Type B pancreatic cell (in vitro differentiated cells): ENCODE measurements at regions not wholly inside any gene's neighbourhood (a gene's known extent, or its start where the extent isn't known, plus 50 kb on each side); places are given as distances from the start of the nearest gene placed in this dataset.

ENCODE experiments used
- DNase-seq: peaks from one replicate; pipeline ENCODE4 v3.0.0; 2021; ENCODE audit warnings: mixed read lengths; ENCODE audit not compliant: unreplicated experiment; ENCODE audit errors: extremely low spot score
- H3K27ac Mint-ChIP-seq: 2 replicates; pipeline ENCODE4 v1.8.0; 2021; ENCODE audit warnings: mild to moderate bottlenecking, mixed read lengths
- H3K27me3 Mint-ChIP-seq: 2 replicates; pipeline ENCODE4 v1.8.0; 2021; ENCODE audit warnings: mixed read lengths
- H3K36me3 Mint-ChIP-seq: 2 replicates; pipeline ENCODE4 v1.8.0; 2021; ENCODE audit warnings: mixed read lengths
- H3K4me1 Mint-ChIP-seq: one replicate; pipeline ENCODE4 v1.8.0; 2021; ENCODE audit warnings: mixed read lengths; ENCODE audit not compliant: unreplicated experiment
- H3K4me3 Mint-ChIP-seq: 2 replicates; pipeline ENCODE4 v1.8.0; 2021; ENCODE audit warnings: mild to moderate bottlenecking, mixed read lengths
- H3K9me3 Mint-ChIP-seq: 2 replicates; pipeline ENCODE4 v1.8.0; 2021; ENCODE audit warnings: mixed read lengths
- TF ChIP-seq, protein P1 (sequence below): fragments of 200-600 bp; sonication (generic); conservative IDR thresholded peaks from 2 replicates; pipeline ENCODE4 v1.5.0; 2021; ENCODE audit warnings: antibody characterized with exemption, mild to moderate bottlenecking

DNA sequence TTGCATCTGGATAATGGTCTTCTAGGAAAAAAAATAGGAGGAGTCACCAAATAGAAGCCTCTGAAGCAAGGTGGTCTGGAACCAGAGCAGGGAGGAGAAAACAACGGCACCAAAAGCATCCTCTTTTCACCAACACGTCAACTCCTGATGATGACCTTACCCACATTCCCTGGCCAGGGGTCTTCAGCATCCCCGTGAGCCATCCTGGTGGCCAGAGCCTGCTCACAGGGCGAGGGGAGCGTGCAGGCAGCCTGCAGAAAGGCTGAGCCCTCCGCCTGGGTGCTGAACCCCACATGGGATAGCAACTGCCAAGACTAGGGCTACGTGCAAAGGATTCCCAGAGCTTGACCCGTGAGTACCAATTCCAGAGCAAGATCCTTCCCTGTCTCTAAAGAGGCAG is 191.0 kb downstream of the NDUFA10 start:
- Mint-ChIP-seq H3K9me3 (no peaks in the 10 kb centered on the region), H3K4me1 (peaks cover 11% of the 10 kb centered on the region), H3K36me3 (no peaks in the 10 kb centered on the region), H3K4me3 (no peak overlapping the region), H3K27ac (no peak overlapping the region), H3K27me3 (peaks cover 6% of the 10 kb centered on the region)
- TF ChIP-seq, protein P1, sequence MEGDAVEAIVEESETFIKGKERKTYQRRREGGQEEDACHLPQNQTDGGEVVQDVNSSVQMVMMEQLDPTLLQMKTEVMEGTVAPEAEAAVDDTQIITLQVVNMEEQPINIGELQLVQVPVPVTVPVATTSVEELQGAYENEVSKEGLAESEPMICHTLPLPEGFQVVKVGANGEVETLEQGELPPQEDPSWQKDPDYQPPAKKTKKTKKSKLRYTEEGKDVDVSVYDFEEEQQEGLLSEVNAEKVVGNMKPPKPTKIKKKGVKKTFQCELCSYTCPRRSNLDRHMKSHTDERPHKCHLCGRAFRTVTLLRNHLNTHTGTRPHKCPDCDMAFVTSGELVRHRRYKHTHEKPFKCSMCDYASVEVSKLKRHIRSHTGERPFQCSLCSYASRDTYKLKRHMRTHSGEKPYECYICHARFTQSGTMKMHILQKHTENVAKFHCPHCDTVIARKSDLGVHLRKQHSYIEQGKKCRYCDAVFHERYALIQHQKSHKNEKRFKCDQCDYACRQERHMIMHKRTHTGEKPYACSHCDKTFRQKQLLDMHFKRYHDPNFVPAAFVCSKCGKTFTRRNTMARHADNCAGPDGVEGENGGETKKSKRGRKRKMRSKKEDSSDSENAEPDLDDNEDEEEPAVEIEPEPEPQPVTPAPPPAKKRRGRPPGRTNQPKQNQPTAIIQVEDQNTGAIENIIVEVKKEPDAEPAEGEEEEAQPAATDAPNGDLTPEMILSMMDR = no peak
- DNase-seq = peak; percentile 49

DNA sequence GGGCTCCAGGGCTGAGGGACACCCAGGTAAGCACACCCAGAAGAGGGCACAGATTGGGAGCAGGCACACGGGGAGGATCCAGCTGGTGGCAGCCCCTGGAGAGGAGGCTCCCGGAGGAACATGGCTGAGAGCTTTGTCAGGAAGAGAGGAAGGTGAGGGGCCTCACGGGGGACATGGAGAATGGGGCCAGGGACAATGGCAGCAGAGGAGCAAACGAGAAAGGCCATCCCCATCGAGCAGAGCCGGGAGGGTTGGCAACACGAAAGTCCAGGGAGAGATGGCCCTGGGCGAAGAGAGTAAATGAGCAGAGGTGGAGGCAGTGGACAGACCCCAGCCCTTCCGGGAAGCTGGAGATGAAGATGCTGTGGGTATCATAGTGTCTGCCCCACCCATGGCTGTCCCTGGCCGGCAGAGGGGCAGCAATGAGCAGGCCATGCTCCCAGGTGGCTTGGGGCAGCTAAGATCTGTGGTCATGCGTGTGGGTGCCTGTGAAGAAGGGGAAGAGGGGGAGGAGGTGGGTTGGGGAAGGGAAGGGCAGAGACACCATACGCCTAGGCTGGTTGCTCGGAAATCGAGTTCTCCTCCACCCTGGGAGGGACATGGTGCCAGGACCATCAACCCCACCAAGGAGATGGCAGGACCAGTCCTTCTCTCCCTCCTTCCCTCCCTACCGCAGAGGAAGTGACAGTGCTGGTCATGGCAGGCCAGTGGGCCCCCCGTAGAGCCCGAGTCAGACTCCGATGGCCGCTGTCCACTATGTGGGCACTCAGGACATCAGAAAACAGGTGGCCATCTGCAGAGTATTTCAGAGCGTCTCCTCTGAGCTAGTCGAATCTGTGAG is 191.7 kb downstream of the NDUFA10 start:
- Mint-ChIP-seq H3K9me3 (no peaks in the 10 kb centered on the region), H3K27ac (no peak overlapping the region), H3K27me3 (peaks cover 6% of the 10 kb centered on the region), H3K36me3 (no peaks in the 10 kb centered on the region), H3K4me3 (no peak overlapping the region), H3K4me1 (peaks cover 11% of the 10 kb centered on the region)
- peak; percentile 49 for DNase-seq
- TF ChIP-seq, protein P1 = no peak

DNA sequence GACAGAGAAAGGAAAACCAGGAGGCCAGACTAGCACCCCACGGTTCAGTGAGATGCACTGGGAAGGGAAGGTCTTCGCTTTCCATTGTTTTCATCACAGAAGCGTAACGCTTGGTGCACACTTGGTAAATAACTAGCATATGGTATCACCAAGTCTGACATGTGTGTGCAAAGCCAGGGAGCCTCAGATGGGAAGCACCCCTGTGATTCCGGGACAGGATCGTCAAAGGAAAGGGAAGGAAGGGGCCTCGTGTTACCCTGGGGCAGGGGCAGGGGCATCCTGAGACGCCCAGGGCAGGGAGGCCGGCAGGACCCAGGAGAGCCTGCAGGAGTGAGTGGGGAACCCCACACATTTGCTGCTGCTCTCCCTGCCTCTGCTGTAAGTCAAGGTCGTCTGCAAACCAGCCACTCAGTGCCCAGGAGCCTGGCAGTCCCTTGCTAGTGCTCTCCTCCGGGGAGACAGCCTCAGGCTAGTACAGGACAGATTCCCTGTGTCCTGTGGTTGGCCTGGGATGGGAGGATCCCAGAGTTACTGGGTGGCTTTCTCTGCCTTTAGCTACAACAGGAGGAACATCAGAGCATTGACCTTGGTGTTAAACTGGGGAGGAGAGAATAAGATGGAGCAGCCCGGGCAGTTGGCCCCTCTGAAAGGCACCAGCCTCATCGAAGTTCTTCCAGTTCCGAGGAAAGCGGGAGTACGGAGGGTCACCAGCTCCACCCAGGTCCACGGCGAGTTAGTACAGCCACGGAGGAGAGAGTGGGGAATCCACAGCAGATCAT is 192.5 kb downstream of the NDUFA10 start:
- TF ChIP-seq, protein P1 = no peak
- DNase-seq = peak; percentile 55
- Mint-ChIP-seq H3K4me3 (no peak overlapping the region), H3K27me3 (peaks cover 6% of the 10 kb centered on the region), H3K36me3 (no peaks in the 10 kb centered on the region), H3K27ac (no peak overlapping the region), H3K4me1 (peaks cover 16% of the 10 kb centered on the region), H3K9me3 (no peaks in the 10 kb centered on the region)

DNA sequence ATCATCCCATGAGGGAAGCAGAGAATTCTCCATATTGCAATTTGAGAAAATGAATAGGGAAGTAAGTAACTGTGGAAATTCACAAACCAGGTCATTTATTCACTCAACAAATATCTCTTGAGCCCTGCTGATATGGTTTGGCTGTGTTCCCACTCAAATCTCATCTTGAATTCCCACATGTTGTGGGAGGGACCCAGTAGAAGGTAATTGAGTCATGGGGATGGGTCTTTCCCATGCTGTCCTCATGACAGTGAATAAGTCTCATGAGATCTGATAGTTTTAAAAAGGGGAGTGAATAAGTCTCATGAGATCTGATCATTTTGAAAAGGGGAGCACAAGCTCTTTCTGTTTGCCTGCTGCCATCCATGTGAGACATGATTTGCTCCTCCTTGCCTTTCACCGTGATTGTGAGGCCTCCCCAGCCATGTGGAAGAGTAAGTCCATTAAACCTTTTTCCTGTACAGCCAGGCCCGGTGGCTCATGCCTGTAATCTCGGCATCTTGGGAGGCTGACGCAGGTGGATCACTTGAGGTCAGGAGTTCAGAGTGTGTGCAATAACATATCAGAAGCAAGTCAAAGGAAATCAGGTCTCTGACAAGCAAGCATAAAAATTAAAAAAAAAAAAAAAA is 193.2 kb downstream of the NDUFA10 start:
- Mint-ChIP-seq H3K27me3 (peaks cover 4% of the 10 kb centered on the region), H3K4me3 (no peak overlapping the region), H3K36me3 (no peaks in the 10 kb centered on the region), H3K27ac (no peak overlapping the region), H3K4me1 (peaks cover 16% of the 10 kb centered on the region), H3K9me3 (no peaks in the 10 kb centered on the region)
- DNase-seq = no peak
- TF ChIP-seq, protein P1 = no peak

DNA sequence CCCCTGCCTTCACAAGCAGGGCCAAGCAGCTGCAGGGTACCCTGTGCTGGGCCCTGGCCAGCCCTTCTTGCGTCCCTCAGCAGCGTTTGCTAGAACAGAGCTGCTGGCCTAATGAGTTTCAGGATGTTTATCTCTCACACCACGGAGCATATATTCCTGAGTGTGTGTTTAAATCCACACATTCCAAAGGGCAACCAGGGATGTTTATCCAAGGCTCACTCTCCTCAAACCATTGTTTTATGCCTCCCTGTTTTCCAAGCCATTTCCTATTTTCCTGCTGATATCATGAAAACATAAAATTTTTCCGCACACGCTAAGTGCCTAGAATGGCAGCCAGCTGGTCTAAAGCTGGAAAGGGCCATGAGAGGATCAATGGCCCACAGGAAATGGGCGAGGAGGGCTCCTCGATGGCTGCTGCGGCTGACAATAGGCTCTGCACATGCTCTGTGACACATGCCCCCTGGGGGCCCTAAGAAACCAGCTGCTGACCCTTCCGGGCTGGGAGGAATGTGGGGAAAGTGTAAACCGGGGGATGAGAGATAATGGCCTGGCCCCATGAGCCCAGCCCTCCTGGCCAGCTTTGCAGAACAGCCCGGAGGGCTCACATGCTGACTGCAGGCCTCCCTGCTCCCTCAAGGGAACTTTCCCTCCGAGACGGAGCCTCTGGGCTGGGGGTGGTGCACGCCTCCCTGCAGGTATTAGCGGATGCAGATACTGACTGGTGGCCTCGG is 194.0 kb downstream of the NDUFA10 start:
- TF ChIP-seq, protein P1 = no peak
- H3K27me3 Mint-ChIP-seq = peaks cover 4% of the 10 kb centered on the region
- no peaks in the 10 kb centered on the region for H3K36me3 Mint-ChIP-seq
- DNase-seq = peak; percentile 64
- no peak overlapping the region for H3K27ac Mint-ChIP-seq
- H3K4me1 Mint-ChIP-seq = peaks cover 16% of the 10 kb centered on the region
- H3K4me3 Mint-ChIP-seq = no peak overlapping the region
- H3K9me3 Mint-ChIP-seq = no peaks in the 10 kb centered on the region
